ENCODE measurements at regions not wholly inside any gene's neighbourhood (a gene's known extent, or its start where the extent isn't known, plus 50 kb on each side); places are given as distances from the start of the nearest gene placed in this dataset.

- no peak for TF ChIP-seq CTCF (IDR thresholded peaks at IDR 0.05; ENCODE audit: poor library complexity)
- no peak for TF ChIP-seq EZH2 (IDR thresholded peaks at IDR 0.05; ENCODE audit: borderline replicate concordance)
These were observed 502.3 kb downstream of the SHQ1 start for GRCh38 chr3:72345980-72346379.

Measured in hepatocyte (in vitro differentiated cells).